Stomach (tissue), 4 donors: ENCODE measurements at regions not wholly inside any gene's neighbourhood (a gene's known extent, or its start where the extent isn't known, plus 50 kb on each side); places are given as distances from the start of the nearest gene placed in this dataset.

Experiments
- CTCF ChIP-seq, 7 experiments: fragments of 450-650 bp in 4 of 7; fragments of 200-600 bp in 3 of 7; sonication (generic) in 3 of 7; IDR thresholded peaks; one replicate each; pipeline ENCODE4 v1.5.1; 2016 to 2019; ENCODE audit warnings: antibody characterized with exemption in 7 of 7, control low read depth in 2 of 7, mild to moderate bottlenecking in 1 of 7
- POLR2A ChIP-seq, 4 donors: fragments of 450-650 bp; IDR thresholded peaks; one replicate each; pipeline ENCODE4 v1.6.1; 2016; ENCODE audit warnings: antibody characterized with exemption in 4 of 4, control low read depth in 2 of 4, mild to moderate bottlenecking in 1 of 4, moderate library complexity in 1 of 4

- no peak for TF ChIP-seq CTCF (IDR thresholded peaks at IDR 0.05)
- TF ChIP-seq POLR2A (IDR thresholded peaks at IDR 0.05): no peak
Observed at GRCh38 chr5:82834151-82834550, 243.0 kb downstream of the TMEM167A start.
